ENCODE measurements at regions not wholly inside any gene's neighbourhood (a gene's known extent, or its start where the extent isn't known, plus 50 kb on each side); places are given as distances from the start of the nearest gene placed in this dataset.

- TF ChIP-seq ZNF275 (CRISPR knock-in tag; IDR thresholded peaks at IDR 0.05; ENCODE audit: borderline replicate concordance) (no peak), ZNF772 (CRISPR knock-in tag; IDR thresholded peaks at IDR 0.05) (no peak), ZNF24 (IDR thresholded peaks at IDR 0.05) (no peak), ZNF432 (CRISPR knock-in tag; IDR thresholded peaks at IDR 0.05; ENCODE audit: borderline replicate concordance) (no peak)
Observed at GRCh38 chr2:76692908-76693307, 829.3 kb downstream of the LRRTM4 start (continued).

GRCh38 chr2:76688732-76689131, 833.4 kb downstream of the LRRTM4 start:
- H3K79me2 ChIP-seq (ENCODE audit: insufficient read depth, low read length), result no peaks in the 10 kb centered on the region
- intact Hi-C loops (cut with micrococcal nuclease; ENCODE audit: unreplicated experiment), result no loop called here
- no peak for TF ChIP-seq ZSCAN20 (CRISPR knock-in tag; IDR thresholded peaks at IDR 0.05; ENCODE audit: borderline replicate concordance)
- no peak for TF ChIP-seq CHCHD3 (CRISPR knock-in tag; IDR thresholded peaks at IDR 0.05)
- TF ChIP-seq, protein P1, sequence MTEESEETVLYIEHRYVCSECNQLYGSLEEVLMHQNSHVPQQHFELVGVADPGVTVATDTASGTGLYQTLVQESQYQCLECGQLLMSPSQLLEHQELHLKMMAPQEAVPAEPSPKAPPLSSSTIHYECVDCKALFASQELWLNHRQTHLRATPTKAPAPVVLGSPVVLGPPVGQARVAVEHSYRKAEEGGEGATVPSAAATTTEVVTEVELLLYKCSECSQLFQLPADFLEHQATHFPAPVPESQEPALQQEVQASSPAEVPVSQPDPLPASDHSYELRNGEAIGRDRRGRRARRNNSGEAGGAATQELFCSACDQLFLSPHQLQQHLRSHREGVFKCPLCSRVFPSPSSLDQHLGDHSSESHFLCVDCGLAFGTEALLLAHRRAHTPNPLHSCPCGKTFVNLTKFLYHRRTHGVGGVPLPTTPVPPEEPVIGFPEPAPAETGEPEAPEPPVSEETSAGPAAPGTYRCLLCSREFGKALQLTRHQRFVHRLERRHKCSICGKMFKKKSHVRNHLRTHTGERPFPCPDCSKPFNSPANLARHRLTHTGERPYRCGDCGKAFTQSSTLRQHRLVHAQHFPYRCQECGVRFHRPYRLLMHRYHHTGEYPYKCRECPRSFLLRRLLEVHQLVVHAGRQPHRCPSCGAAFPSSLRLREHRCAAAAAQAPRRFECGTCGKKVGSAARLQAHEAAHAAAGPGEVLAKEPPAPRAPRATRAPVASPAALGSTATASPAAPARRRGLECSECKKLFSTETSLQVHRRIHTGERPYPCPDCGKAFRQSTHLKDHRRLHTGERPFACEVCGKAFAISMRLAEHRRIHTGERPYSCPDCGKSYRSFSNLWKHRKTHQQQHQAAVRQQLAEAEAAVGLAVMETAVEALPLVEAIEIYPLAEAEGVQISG (CRISPR knock-in tag; IDR thresholded peaks at IDR 0.05), result no peak
- no peak for TF ChIP-seq WIZ (CRISPR knock-in tag; IDR thresholded peaks at IDR 0.05)
- no peak for TF ChIP-seq FOXA1 (IDR thresholded peaks at IDR 0.05)
- TF ChIP-seq FOXA1 (CRISPR knock-in tag; IDR thresholded peaks at IDR 0.05), result no peak
- TF ChIP-seq ZBTB21 (CRISPR knock-in tag; IDR thresholded peaks at IDR 0.05), result no peak
- no peak for TF ChIP-seq ZNF512 (CRISPR knock-in tag; IDR thresholded peaks at IDR 0.05)
- TF ChIP-seq ZNF543 (CRISPR knock-in tag; IDR thresholded peaks at IDR 0.05), result no peak
- TF ChIP-seq RFXAP (CRISPR knock-in tag; IDR thresholded peaks at IDR 0.05; ENCODE audit: borderline replicate concordance), result no peak
- TF ChIP-seq GLI4 (CRISPR knock-in tag; IDR thresholded peaks at IDR 0.05; ENCODE audit: borderline replicate concordance), result no peak
- TF ChIP-seq, protein P2, sequence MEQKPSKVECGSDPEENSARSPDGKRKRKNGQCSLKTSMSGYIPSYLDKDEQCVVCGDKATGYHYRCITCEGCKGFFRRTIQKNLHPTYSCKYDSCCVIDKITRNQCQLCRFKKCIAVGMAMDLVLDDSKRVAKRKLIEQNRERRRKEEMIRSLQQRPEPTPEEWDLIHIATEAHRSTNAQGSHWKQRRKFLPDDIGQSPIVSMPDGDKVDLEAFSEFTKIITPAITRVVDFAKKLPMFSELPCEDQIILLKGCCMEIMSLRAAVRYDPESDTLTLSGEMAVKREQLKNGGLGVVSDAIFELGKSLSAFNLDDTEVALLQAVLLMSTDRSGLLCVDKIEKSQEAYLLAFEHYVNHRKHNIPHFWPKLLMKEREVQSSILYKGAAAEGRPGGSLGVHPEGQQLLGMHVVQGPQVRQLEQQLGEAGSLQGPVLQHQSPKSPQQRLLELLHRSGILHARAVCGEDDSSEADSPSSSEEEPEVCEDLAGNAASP (CRISPR knock-in tag; IDR thresholded peaks at IDR 0.05; ENCODE audit: borderline replicate concordance), result no peak

More at GRCh38 chr2:76688732-76689131, 833.4 kb downstream of the LRRTM4 start:
- in situ Hi-C loops (cut with HindIII; ENCODE audit: extremely low pct_ligation_motif_present, low pct_unique_long_range_greater_than_20kb), result no loop called here
- FAIRE-seq (no peak), DNase-seq (ENCODE audit: low spot score) (no peak), ATAC-seq (0 out of 3 replicates have a peak, but pooled peaks have one; percentile 44)
- Histone ChIP-seq H3K27ac (ENCODE audit: extremely low read length, insufficient read depth, low read length) (no peak overlapping the region), H2AFZ (ENCODE audit: low read length) (no peak overlapping the region), H4K20me1 (ENCODE audit: insufficient read depth, low read length) (no peaks in the 10 kb centered on the region), H3K4me1 (ENCODE audit: insufficient read depth, low read length) (no peaks in the 10 kb centered on the region), H3K4me3 (replicated peaks in 1 of 3; ENCODE audit: insufficient read depth in 1 of 3, low read depth in 2 of 3, low read length in 3 of 3) (no peak overlapping the region), H3K9ac (ENCODE audit: insufficient read depth, low read depth, low read length) (no peak overlapping the region), H3K27me3 (ENCODE audit: control insufficient read depth in 1 of 2, insufficient read depth in 2 of 2, low read length in 2 of 2) (no peaks in the 10 kb centered on the region), H3K36me3 (replicated peaks in 1 of 2; ENCODE audit: control insufficient read depth in 1 of 2, insufficient read depth in 2 of 2, low read length in 2 of 2) (no peaks in the 10 kb centered on the region), H3K4me2 (ENCODE audit: low read depth, low read length) (no peak overlapping the region), H3K9me3 (ENCODE audit: low read length) (no peaks in the 10 kb centered on the region)
- CTCF ChIA-PET (ENCODE audit: low intra/inter-chr PET ratio, low total read pairs), result no interaction called here
- BruUV-seq (replicated peaks), result no TSS peak
- POLR2A ChIA-PET, result no interaction called here
- 4% methylated on average over 1 of the region's 1 CpG for WGBS (ENCODE audit: low lambda C conversion rate)
